IMR-90 (cell line): ENCODE measurements at regions not wholly inside any gene's neighbourhood (a gene's known extent, or its start where the extent isn't known, plus 50 kb on each side); places are given as distances from the start of the nearest gene placed in this dataset.

Source experiments
- ATAC-seq: fragments of 200-7000 bp; cut with Tn5 transposase; 2 replicates; pipeline ENCODE4 v1.9.1; 2020; ENCODE audit warnings: low read depth, mild to moderate bottlenecking, moderate library complexity
- BruUV-seq: library from RNA; stranded (reverse); fragments of 400-500 nt; replicated peaks from 2 replicates; lab custom pipeline; 2021; lab: Mats Ljungman, UMichigan
- CTCF ChIA-PET: fragments of 300-600 bp; formaldehyde crosslinking; extraction: SDS; loops from one replicate; lab custom pipeline; 2021; ENCODE audit warnings: antibody characterized with exemption; lab: Yijun Ruan, JAX
- POLR2A ChIA-PET: fragments of 300-600 bp; sonication (Branson Sonifier 250); formaldehyde crosslinking; loops from one replicate; lab custom pipeline; 2022; ENCODE audit warnings: antibody characterized with exemption; ENCODE audit not compliant: unreplicated experiment; lab: Charles Lee
- DNase-seq: peaks from one replicate; pipeline ENCODE4 v3.0.0; 2013
- H2AFZ ChIP-seq: replicated peaks from 2 replicates; pipeline ENCODE3; 2013; ENCODE audit warnings: low read length, mild to moderate bottlenecking; ENCODE audit not compliant: poor library complexity
- H2AK5ac ChIP-seq: 2 replicates; pipeline ENCODE4 v1.6.1; 2013; ENCODE audit warnings: low read depth, low read length, inconsistent platforms
- H2AK9ac ChIP-seq: replicated peaks from 2 replicates; pipeline ENCODE3; 2013; ENCODE audit warnings: mild to moderate bottlenecking, low read depth, low read length, moderate library complexity; ENCODE audit not compliant: poor library complexity
- H2BK120ac ChIP-seq: 2 replicates; pipeline ENCODE4 v1.6.1; 2013; ENCODE audit warnings: low read depth, low read length, inconsistent platforms
- H2BK15ac ChIP-seq: 3 replicates; pipeline ENCODE4 v1.6.1; 2013; ENCODE audit warnings: low read depth, low read length, inconsistent platforms
- H2BK20ac ChIP-seq: 2 replicates; pipeline ENCODE4 v1.6.1; 2013; ENCODE audit warnings: low read depth, mild to moderate bottlenecking, inconsistent platforms, low read length, moderate library complexity
- H2BK5ac ChIP-seq: 2 replicates; pipeline ENCODE4 v1.6.1; 2013; ENCODE audit warnings: mild to moderate bottlenecking, low read depth, low read length, inconsistent platforms; ENCODE audit not compliant: poor library complexity, severe bottlenecking
- H3K14ac ChIP-seq: replicated peaks from 2 replicates; pipeline ENCODE4 v1.6.1; 2013; ENCODE audit warnings: low read depth, low read length, inconsistent platforms
- H3K18ac ChIP-seq: 2 replicates; pipeline ENCODE4 v1.6.1; 2013; ENCODE audit warnings: low read depth, low read length, control low read depth
- H3K23ac ChIP-seq: 2 replicates; pipeline ENCODE4 v1.6.1; 2013; ENCODE audit warnings: low read depth, low read length, inconsistent platforms
- H3K27ac ChIP-seq: 2 replicates; pipeline ENCODE4 v1.5.1; 2013; ENCODE audit warnings: mild to moderate bottlenecking, control low read depth, low read length; ENCODE audit not compliant: insufficient read depth
- H3K27me3 ChIP-seq: 2 replicates; pipeline ENCODE4 v1.6.1; 2013; ENCODE audit warnings: low read length; ENCODE audit not compliant: control insufficient read depth, insufficient read depth
- H3K36me3 ChIP-seq: 2 replicates; pipeline ENCODE4 v1.6.1; 2013; ENCODE audit warnings: low read length, mixed read lengths; ENCODE audit not compliant: control insufficient read depth, insufficient read depth
- H3K4ac ChIP-seq: 2 replicates; pipeline ENCODE4 v1.6.1; 2013; ENCODE audit warnings: low read depth, low read length, inconsistent platforms
- H3K4me1 ChIP-seq: 2 replicates; pipeline ENCODE4 v1.6.1; 2013; ENCODE audit warnings: low read length, mixed read lengths; ENCODE audit not compliant: control insufficient read depth, insufficient read depth
- H3K4me2 ChIP-seq: 2 replicates; pipeline ENCODE4 v1.6.1; 2013; ENCODE audit warnings: low read depth, mild to moderate bottlenecking, control low read depth, low read length, moderate library complexity
- H3K4me3 ChIP-seq: 2 replicates; pipeline ENCODE4 v1.5.1; 2013; ENCODE audit warnings: low read depth, mild to moderate bottlenecking, control low read depth, low read length, moderate library complexity; ENCODE audit not compliant: insufficient read depth
- H3K56ac ChIP-seq: 2 replicates; pipeline ENCODE4 v1.6.1; 2013; ENCODE audit warnings: low read length, inconsistent platforms; ENCODE audit not compliant: insufficient read depth; ENCODE audit errors: extremely low read depth
- H3K79me1 ChIP-seq, 2 experiments: 2 replicates each; pipeline ENCODE4 v1.6.1; 2013; ENCODE audit warnings: low read length in 2 of 2, inconsistent platforms in 1 of 2, low read depth in 1 of 2
- H3K9ac ChIP-seq: 2 replicates; pipeline ENCODE4 v1.6.1; 2013; ENCODE audit warnings: low read depth, low read length, control low read depth
- H3K9me1 ChIP-seq: 2 replicates; pipeline ENCODE4 v1.6.1; 2013; ENCODE audit warnings: low read length, inconsistent platforms; ENCODE audit not compliant: insufficient read depth
- H3K9me3 ChIP-seq: 2 replicates; pipeline ENCODE4 v1.6.1; 2013; ENCODE audit warnings: low read length; ENCODE audit not compliant: control insufficient read depth, insufficient read depth
- H4K20me1 ChIP-seq: 2 replicates; pipeline ENCODE4 v1.6.1; 2013; ENCODE audit warnings: low read length, inconsistent platforms; ENCODE audit not compliant: insufficient read depth
- H4K5ac ChIP-seq: 2 replicates; pipeline ENCODE4 v1.6.1; 2013; ENCODE audit warnings: mild to moderate bottlenecking, low read depth, low read length, control low read depth
- H4K8ac ChIP-seq, 2 experiments: 2 replicates each; pipeline ENCODE4 v1.6.1; 2013; ENCODE audit warnings: low read depth in 2 of 2, low read length in 2 of 2, control low read depth in 1 of 2, inconsistent platforms in 1 of 2
- H4K91ac ChIP-seq: 2 replicates; pipeline ENCODE4 v1.6.1; 2013; ENCODE audit warnings: low read depth, low read length, inconsistent platforms; ENCODE audit not compliant: insufficient read depth
- CEBPB ChIP-seq: IDR thresholded peaks from 2 replicates; pipeline ENCODE4 v1.6.1; 2012; ENCODE audit warnings: low read depth, low read length, improper control_type of control experiment
- FOS ChIP-seq: fragments of 150-350 bp; IDR thresholded peaks from 2 replicates; pipeline ENCODE4 v1.6.1; 2016; ENCODE audit warnings: low read depth, low read length
- MAFK ChIP-seq: IDR thresholded peaks from 2 replicates; pipeline ENCODE4 v1.6.1; 2012; ENCODE audit warnings: low read depth, low read length, improper control_type of control experiment
- MXI1 ChIP-seq: IDR thresholded peaks from 2 replicates; pipeline ENCODE4 v1.6.1; 2012; ENCODE audit warnings: low read depth, mild to moderate bottlenecking, low read length, moderate library complexity, borderline replicate concordance
- NFE2L2 ChIP-seq: fragments of 150-350 bp; IDR thresholded peaks from 2 replicates; pipeline ENCODE4 v1.6.1; 2016; ENCODE audit warnings: low read depth, mild to moderate bottlenecking, low read length
- POLR2A ChIP-seq: IDR thresholded peaks from 2 replicates; pipeline ENCODE4 v1.6.1; 2012; ENCODE audit warnings: mild to moderate bottlenecking, low read depth, low read length
- RAD21 ChIP-seq: IDR thresholded peaks from 2 replicates; pipeline ENCODE4 v1.6.1; 2012; ENCODE audit warnings: low read length, improper control_type of control experiment
- RCOR1 ChIP-seq: IDR thresholded peaks from 2 replicates; pipeline ENCODE4 v1.6.1; 2012; ENCODE audit warnings: mild to moderate bottlenecking, low read length, improper control_type of control experiment; ENCODE audit not compliant: insufficient replicate concordance
- WGBS, 2 experiments: methylation state at CpG; one replicate each; pipeline versions ENCODE4 v1.1.5 to v1.1.7; 2013; ENCODE audit warnings: missing lambda C conversion rate in 2 of 2; ENCODE audit not compliant: insufficient read length in 1 of 2; ENCODE audit errors: extremely low coverage in 2 of 2; 5-methylcytosine and 5-hydroxymethylcytosine counted together
- dilution Hi-C: fragments of 300-500 bp; cut with HindIII; formaldehyde crosslinking; loops from one replicate; pipeline ENCODE4 v1.14.3; 2018; ENCODE audit warnings: low sequenced_read_pairs; ENCODE audit not compliant: unreplicated experiment
- in situ Hi-C: fragments of 300-500 bp; cut with MboI; formaldehyde crosslinking; loops from 3 replicates; pipeline ENCODE4 v1.14.3; 2019; ENCODE audit warnings: low sequenced_read_pairs, inconsistent platforms, mixed read lengths
- intact Hi-C: fragments of 100-400 bp; cut with micrococcal nuclease; formaldehyde crosslinking; loops from 2 replicates; pipeline ENCODE4 v1.10.0; 2022

- no peak overlapping the region for H4K91ac ChIP-seq
- no TSS peak for BruUV-seq
- no peak overlapping the region for H3K4me3 ChIP-seq
- H4K8ac ChIP-seq, result no peak overlapping the region
- intact Hi-C loops (no loop called here), dilution Hi-C loops (no loop called here), in situ Hi-C loops (no loop called here)
- TF ChIP-seq FOS (no peak), RCOR1 (no peak), MXI1 (no peak), RAD21 (no peak), NFE2L2 (no peak), CEBPB (no peak), MAFK (no peak), POLR2A (no peak)
- no peaks in the 10 kb centered on the region for H3K27me3 ChIP-seq
- H2BK5ac ChIP-seq, result no peak overlapping the region
- H3K4ac ChIP-seq, result no peak overlapping the region
- H3K56ac ChIP-seq, result no peak overlapping the region
- H3K9me3 ChIP-seq, result no peaks in the 10 kb centered on the region
- H3K9me1 ChIP-seq, result no peaks in the 10 kb centered on the region
- DNase-seq (no peak), ATAC-seq (no peak)
- H2AK9ac ChIP-seq, result no peak overlapping the region
- no peak overlapping the region for H3K18ac ChIP-seq
- no peak overlapping the region for H2BK15ac ChIP-seq
- WGBS, 2 experiments, result no CpG with 5 or more reads among the region's 3 CpGs
- no peak overlapping the region for H3K23ac ChIP-seq
- H3K4me1 ChIP-seq, result no peaks in the 10 kb centered on the region
- H4K20me1 ChIP-seq, result no peaks in the 10 kb centered on the region
- no peak overlapping the region for H2AFZ ChIP-seq
- H3K4me2 ChIP-seq, result no peak overlapping the region
- no peak overlapping the region for H4K5ac ChIP-seq
- no peak overlapping the region for H2BK120ac ChIP-seq
- ChIA-PET POLR2A (no interaction called here), CTCF (no interaction called here)
- no peak overlapping the region for H2BK20ac ChIP-seq
- H3K79me1 ChIP-seq, result no peaks in the 10 kb centered on the region
- H3K36me3 ChIP-seq, result no peaks in the 10 kb centered on the region
- H2AK5ac ChIP-seq, result no peak overlapping the region
- no peak overlapping the region for H3K9ac ChIP-seq
- no peak overlapping the region for H3K27ac ChIP-seq
- H3K14ac ChIP-seq, result no peak overlapping the region
Observed at GRCh38 chr2:7866104-7866503, 815.8 kb upstream of the ID2 start.
